ENCODE measurements at regions not wholly inside any gene's neighbourhood (a gene's known extent, or its start where the extent isn't known, plus 50 kb on each side); places are given as distances from the start of the nearest gene placed in this dataset.
"Not testable (repeated sequence)": the region's sequence is repeated elsewhere in the genome, so short reads cannot be mapped to it uniquely, and the experiment has no call there.

GRCh38 chrY:11643549-11643948, 1057.5 kb upstream of the USP9Y start:
- H3K4me1 Mint-ChIP-seq (ENCODE audit: low read depth); H3K4me3 Mint-ChIP-seq; intact Hi-C loops (cut with micrococcal nuclease); H3K27ac Mint-ChIP-seq; H3K27me3 Mint-ChIP-seq (ENCODE audit: insufficient read depth); DNase-seq (ENCODE audit: low spot score); H3K36me3 Mint-ChIP-seq (ENCODE audit: low read depth): not testable (repeated sequence)
- H3K9me3 Mint-ChIP-seq: peaks cover 55% of the 10 kb centered on the region

GRCh38 chrY:11668221-11668620, 1032.8 kb upstream of the USP9Y start:
- no peak overlapping the region for H3K27ac Mint-ChIP-seq
- intact Hi-C loops (cut with micrococcal nuclease): no loop called here
- no peak overlapping the region for H3K4me3 Mint-ChIP-seq
- no peaks in the 10 kb centered on the region for H3K27me3 Mint-ChIP-seq (ENCODE audit: insufficient read depth)
- peaks cover 2% of the 10 kb centered on the region for H3K36me3 Mint-ChIP-seq (ENCODE audit: low read depth)
- H3K9me3 Mint-ChIP-seq: peaks cover 80% of the 10 kb centered on the region
- H3K4me1 Mint-ChIP-seq (ENCODE audit: low read depth): no peaks in the 10 kb centered on the region
- DNase-seq (ENCODE audit: low spot score): no peak
